ENCODE measurements at regions not wholly inside any gene's neighbourhood (a gene's known extent, or its start where the extent isn't known, plus 50 kb on each side); places are given as distances from the start of the nearest gene placed in this dataset.

DNA sequence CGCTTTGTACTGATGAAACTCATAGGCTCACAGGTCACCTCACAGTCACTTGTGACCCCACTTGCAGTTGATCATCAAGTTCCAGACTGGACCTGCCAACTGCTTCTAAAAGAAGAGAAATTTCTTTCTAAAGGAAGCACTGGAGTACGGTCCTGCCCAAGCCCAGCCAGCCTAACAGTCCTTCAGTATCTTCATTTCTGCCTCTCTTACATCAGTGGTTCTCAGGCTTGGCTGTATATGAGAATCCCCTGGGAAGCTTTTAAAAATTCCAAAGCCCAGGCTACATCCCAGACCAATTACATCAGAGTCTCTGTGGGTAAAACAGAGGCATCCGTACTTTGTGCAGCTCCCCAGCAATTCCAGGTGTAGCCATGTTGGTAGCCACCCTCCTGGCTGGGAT is 282.1 kb downstream of the NFIB start:
- Histone ChIP-seq H3K4me3 (no peak overlapping the region), H3K9me3 (no peaks in the 10 kb centered on the region), H3K4me1 (peaks cover 22% of the 10 kb centered on the region), H3K27ac (no peak overlapping the region), H3K36me3 (no peaks in the 10 kb centered on the region), H3K27me3 (no peaks in the 10 kb centered on the region)
- TF ChIP-seq CTCF (IDR thresholded peaks at IDR 0.05): no peak
- TF ChIP-seq POLR2A (IDR thresholded peaks at IDR 0.05): no peak
- TF ChIP-seq POLR2AphosphoS5 (IDR thresholded peaks at IDR 0.05; ENCODE audit: insufficient read depth in 1 of 2, low read depth in 1 of 2): no peak
- intact Hi-C loops (cut with DNase I): no loop called here
- no peak for DNase-seq (ENCODE audit: extremely low spot score in 2 of 2)

DNA sequence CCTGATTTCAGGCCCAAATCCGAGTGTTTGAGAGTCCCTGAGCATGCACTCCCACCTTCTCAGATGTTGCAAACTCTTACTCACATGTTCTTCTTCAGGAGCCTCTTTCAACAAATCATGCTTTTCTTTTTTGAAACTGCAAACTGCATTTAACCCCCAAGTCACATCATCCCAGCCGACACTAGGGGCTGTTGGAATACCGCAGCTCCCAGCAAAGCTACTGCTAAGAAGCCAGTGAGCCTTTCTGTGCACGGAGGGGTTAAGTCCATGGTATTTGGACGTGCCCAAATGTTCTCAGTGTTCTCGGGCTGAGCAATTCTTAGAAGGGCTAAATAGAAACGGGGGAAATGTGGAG is 282.9 kb downstream of the NFIB start:
- DNase-seq (ENCODE audit: extremely low spot score in 2 of 2): no peak

DNA sequence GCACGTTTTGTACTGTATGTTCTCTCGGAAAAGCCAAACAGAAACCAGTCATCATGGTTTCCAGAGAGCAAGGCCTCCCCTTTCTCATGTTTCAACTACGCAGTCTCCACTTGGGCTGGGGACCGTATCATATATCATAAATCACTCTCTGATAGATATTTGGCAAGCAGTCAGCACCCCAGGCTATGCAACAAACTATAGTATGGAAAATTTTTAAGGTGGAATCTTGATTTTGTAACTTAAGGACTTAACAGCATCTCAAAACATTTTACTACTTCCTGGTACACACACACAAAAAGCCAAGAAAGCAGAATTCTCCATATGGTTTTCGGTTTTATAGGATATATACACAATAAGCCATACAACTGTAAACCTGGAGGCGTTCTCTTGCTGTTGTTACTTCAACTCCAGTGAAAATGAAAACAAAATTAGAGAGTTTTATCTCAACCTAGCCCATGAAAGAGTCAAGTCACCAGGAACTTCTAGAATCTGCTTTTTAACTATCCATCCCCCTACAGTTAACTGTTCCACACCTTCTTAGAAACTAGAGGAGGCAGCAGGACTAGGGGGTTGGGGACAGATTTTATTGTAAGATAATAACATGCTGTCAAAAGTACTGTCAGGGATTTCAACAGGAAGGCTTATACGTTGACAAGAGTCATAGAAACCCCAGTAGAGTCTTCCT is 283.4 kb downstream of the NFIB start:
- Histone ChIP-seq H3K27me3 (no peaks in the 10 kb centered on the region), H3K9me3 (no peaks in the 10 kb centered on the region), H3K4me1 (peaks cover 22% of the 10 kb centered on the region), H3K36me3 (no peaks in the 10 kb centered on the region), H3K27ac (peak overlapping the region; percentile 53), H3K4me3 (peak overlapping the region in 1 of 2 donors; percentile 8)
- intact Hi-C loops (cut with DNase I): no loop called here
- TF ChIP-seq POLR2A (IDR thresholded peaks at IDR 0.05) (no peak), CTCF (IDR thresholded peaks at IDR 0.05) (no peak), POLR2AphosphoS5 (IDR thresholded peaks at IDR 0.05; ENCODE audit: insufficient read depth in 1 of 2, low read depth in 1 of 2) (no peak)
- DNase-seq (ENCODE audit: extremely low spot score in 2 of 2): no peak

More for the DNA sequence above, 282.9 kb downstream of the NFIB start:
- no peaks in the 10 kb centered on the region for H3K9me3 ChIP-seq
- peaks cover 22% of the 10 kb centered on the region for H3K4me1 ChIP-seq
- no peak overlapping the region for H3K4me3 ChIP-seq
- H3K27ac ChIP-seq: peak overlapping the region; percentile 53
- H3K36me3 ChIP-seq: no peaks in the 10 kb centered on the region
- intact Hi-C loops (cut with DNase I): no loop called here
- no peak for TF ChIP-seq CTCF (IDR thresholded peaks at IDR 0.05)
- TF ChIP-seq POLR2A (IDR thresholded peaks at IDR 0.05): no peak
- TF ChIP-seq POLR2AphosphoS5 (IDR thresholded peaks at IDR 0.05; ENCODE audit: insufficient read depth in 1 of 2, low read depth in 1 of 2): no peak
- no peaks in the 10 kb centered on the region for H3K27me3 ChIP-seq

- H3K9me3 ChIP-seq: no peaks in the 10 kb centered on the region
- no peaks in the 10 kb centered on the region for H3K27me3 ChIP-seq
- TF ChIP-seq CTCF (IDR thresholded peaks at IDR 0.05) (no peak), POLR2AphosphoS5 (IDR thresholded peaks at IDR 0.05; ENCODE audit: insufficient read depth in 1 of 2, low read depth in 1 of 2) (no peak), POLR2A (IDR thresholded peaks at IDR 0.05) (no peak)
- intact Hi-C loops (cut with DNase I): no loop called here
- peak overlapping the region; percentile 53 for H3K27ac ChIP-seq
- H3K36me3 ChIP-seq: no peaks in the 10 kb centered on the region
- H3K4me1 ChIP-seq: peaks cover 22% of the 10 kb centered on the region
- peak overlapping the region in 1 of 2 donors; percentile 8 for H3K4me3 ChIP-seq
- no peak for DNase-seq (ENCODE audit: extremely low spot score in 2 of 2)
Measured at GRCh38 chr9:14029806-14030374, 284.1 kb downstream of the NFIB start.

- DNase-seq (ENCODE audit: extremely low spot score in 2 of 2): no peak
- TF ChIP-seq POLR2AphosphoS5 (IDR thresholded peaks at IDR 0.05; ENCODE audit: insufficient read depth in 1 of 2, low read depth in 1 of 2): peak in 1 of 2 donors; percentile 83
- no peak for TF ChIP-seq CTCF (IDR thresholded peaks at IDR 0.05)
- intact Hi-C loops (cut with DNase I): no loop called here
- Histone ChIP-seq H3K36me3 (no peaks in the 10 kb centered on the region), H3K4me1 (peaks cover 22% of the 10 kb centered on the region), H3K27ac (no peak overlapping the region), H3K27me3 (no peaks in the 10 kb centered on the region), H3K9me3 (no peaks in the 10 kb centered on the region), H3K4me3 (no peak overlapping the region)
Measured at GRCh38 chr9:14027116-14027800, 286.7 kb downstream of the NFIB start.

Data from vagina (tissue), 2 donors.